Retina (tissue), 1 donor: ENCODE measurements at regions not wholly inside any gene's neighbourhood (a gene's known extent, or its start where the extent isn't known, plus 50 kb on each side); places are given as distances from the start of the nearest gene placed in this dataset.

Source experiments
- DNase-seq: peaks from one replicate; pipeline ENCODE4 v3.0.0-alpha.2; 2016

DNA sequence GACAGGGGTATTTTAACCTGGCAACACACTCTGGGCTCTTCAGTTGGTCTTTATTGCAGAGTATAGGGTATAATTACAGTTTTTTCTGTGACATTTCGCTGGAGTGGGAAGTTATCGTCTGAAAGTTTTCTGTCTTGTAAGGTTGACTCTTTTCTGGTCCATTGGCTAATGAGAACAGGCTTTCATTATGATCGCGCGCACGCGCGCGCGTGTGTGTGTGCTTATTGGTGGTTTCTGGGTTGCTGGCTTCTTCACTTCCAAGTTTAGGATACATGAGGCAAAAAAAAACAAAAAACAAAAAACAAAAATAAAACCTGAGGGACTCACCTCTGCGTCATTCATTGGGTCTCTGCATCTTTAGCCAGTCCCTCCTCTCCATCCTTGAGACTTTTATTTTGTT, 68.7 kb upstream of the MYOCD start:
- DNase-seq: no peak

DNA sequence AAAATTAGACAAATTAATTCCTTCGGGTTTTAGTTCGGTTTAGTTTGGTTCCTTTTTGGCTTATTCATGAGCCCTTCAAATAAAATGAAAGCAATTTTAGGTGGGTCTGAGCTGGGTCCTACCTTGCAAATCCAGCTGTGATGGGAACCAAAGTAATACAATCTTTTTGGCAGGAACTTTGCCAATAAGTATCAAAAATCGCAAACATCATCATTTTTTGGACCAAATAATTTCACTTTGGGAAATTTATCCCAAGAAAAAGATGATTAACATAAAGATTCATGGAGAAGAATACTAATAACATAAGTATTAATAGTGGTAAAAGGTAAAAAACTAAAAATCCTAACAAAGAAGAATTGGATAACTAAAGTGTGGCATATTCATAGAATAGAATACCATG, 67.8 kb upstream of the MYOCD start:
- no peak for DNase-seq

DNA sequence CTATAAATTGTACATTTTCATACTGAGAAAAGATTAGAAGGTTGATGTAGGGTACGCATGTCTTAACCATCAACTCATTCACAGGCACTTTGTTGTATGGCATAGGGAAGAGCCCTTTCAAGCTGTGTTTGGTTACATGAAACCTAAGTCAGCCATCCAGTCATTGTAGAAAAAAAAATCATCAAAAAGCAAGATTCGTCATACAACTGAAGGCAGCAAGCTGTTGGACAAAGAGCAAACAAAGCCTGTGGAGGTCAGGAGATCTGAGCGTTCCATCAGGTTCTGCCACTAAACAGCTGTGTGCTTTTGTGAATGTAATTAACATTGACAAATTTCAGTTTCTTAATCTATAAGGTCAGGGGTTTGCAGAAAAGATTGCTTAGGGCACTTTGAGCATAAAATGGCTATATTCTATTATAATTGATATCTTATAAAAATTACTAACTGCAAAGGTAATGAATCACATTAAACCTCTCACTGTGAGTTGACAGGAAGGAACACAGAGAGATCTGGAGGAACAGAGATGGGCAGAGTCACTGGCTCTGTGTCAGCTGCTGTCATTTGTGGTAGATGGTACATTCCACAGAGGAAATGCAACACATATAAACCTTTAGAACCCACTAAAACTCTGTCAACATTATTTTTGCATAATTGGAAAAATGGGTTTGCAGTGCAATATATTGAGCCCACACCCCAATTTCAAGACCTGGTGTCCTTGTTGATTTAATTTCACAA, 66.3 kb upstream of the MYOCD start:
- DNase-seq: peak; percentile 14

GRCh38 chr17:12600349-12600748, 65.3 kb upstream of the MYOCD start:
- no peak for DNase-seq

DNA sequence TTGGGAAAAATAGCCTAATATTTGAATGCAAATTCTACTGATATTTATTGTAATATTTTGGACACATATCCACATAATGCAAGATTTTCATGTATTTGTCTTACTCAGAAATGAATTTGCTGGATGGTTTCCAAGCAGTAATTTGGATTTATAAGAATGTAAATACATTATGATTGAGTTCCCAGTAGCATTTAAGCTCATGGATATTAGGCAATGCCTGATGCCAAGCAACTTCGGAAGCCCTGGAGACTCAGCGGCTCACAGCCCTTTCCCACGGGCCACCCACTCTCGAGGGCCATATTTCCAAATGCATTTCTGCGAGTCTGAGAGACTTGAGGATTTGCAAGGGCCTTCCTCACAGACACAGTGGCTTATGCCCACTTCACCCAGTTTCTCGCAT, 62.1 kb upstream of the MYOCD start:
- DNase-seq: no peak

DNA sequence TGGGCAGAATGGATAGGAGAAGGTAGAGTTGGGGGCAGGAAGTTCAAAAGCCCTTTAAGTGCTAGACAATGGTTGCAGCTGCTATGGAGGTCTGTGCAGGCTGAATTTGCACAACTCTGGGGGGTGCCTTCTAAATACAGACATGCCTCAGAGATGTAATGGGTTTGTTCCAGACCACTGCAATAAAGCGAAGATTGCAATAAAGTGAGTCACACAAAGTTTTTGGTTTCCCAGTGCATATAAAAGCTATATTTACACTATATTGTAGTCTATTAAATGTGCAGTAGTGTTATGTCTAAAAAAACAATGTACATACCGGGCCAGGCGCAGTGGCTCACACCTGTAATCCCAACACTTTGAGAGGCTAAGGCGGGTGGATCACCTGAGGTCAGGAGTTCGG, 60.5 kb upstream of the MYOCD start:
- no peak for DNase-seq

- no peak for DNase-seq
Measured at GRCh38 chr17:12613566-12613965, 52.1 kb upstream of the MYOCD start.
